PC-3 (cell line): ENCODE measurements at regions not wholly inside any gene's neighbourhood (a gene's known extent, or its start where the extent isn't known, plus 50 kb on each side); places are given as distances from the start of the nearest gene placed in this dataset.

Experiments
- CTCF ChIP-seq: fragments of 300-600 bp; sonication (generic); conservative IDR thresholded peaks from 2 replicates; pipeline ENCODE4 v1.5.1; 2017; ENCODE audit warnings: antibody characterized with exemption, low read depth, mild to moderate bottlenecking, low read length
- EZH2 ChIP-seq: fragments of 300-600 bp; sonication (generic); IDR thresholded peaks from one replicate; pipeline ENCODE4 v1.6.1; 2017; ENCODE audit warnings: antibody characterized with exemption, mild to moderate bottlenecking, low read length; ENCODE audit not compliant: unreplicated experiment
- EZH2phosphoT487 ChIP-seq: fragments of 300-600 bp; sonication (generic); IDR thresholded peaks from 2 replicates; pipeline ENCODE4 v1.6.1; 2018; ENCODE audit warnings: mild to moderate bottlenecking, antibody characterized with exemption, low read length, borderline replicate concordance

GRCh38 chr14:57022608-57023007, 212.3 kb upstream of the OTX2 start:
- no peak for TF ChIP-seq CTCF
- TF ChIP-seq EZH2, result no peak
- no peak for TF ChIP-seq EZH2phosphoT487
